Heart right ventricle (tissue), 16 donors: ENCODE measurements at regions not wholly inside any gene's neighbourhood (a gene's known extent, or its start where the extent isn't known, plus 50 kb on each side); places are given as distances from the start of the nearest gene placed in this dataset.

ENCODE experiments used
- ATAC-seq, 8 donors: fragments of 200-7000 bp; cut with Tn5 transposase; one replicate each; pipeline ENCODE4 v1.9.1; 2020; ENCODE audit warnings: mild to moderate bottlenecking in 8 of 8, moderate library complexity in 8 of 8, moderate number of reproducible peaks in 1 of 8
- DNase-seq, 2 donors: peaks; one replicate each; pipeline ENCODE4 v3.0.0-alpha.2; 2020
- H3K27ac ChIP-seq, 10 donors: fragments of 200-600 bp; sonication (generic) in 2 of 10; one replicate each; pipeline versions ENCODE4 v1.5.0 to v1.8.0; 2020 to 2022; ENCODE audit warnings: mild to moderate bottlenecking in 3 of 10
- H3K27me3 ChIP-seq, 7 donors: fragments of 200-600 bp; one replicate each; pipeline ENCODE4 v1.8.0; 2021 to 2022; ENCODE audit warnings: mild to moderate bottlenecking in 2 of 7
- H3K36me3 ChIP-seq, 9 donors: fragments of 200-600 bp; sonication (generic) in 1 of 9; one replicate each; pipeline versions ENCODE4 v1.5.0 to v1.8.0; 2020 to 2022; ENCODE audit warnings: mild to moderate bottlenecking in 2 of 9
- H3K4me1 ChIP-seq, 9 donors: fragments of 200-600 bp; sonication (generic) in 1 of 9; one replicate each; pipeline versions ENCODE4 v1.5.0 to v1.8.0; 2020 to 2022; ENCODE audit warnings: mild to moderate bottlenecking in 4 of 9
- H3K4me3 ChIP-seq, 10 donors: fragments of 200-600 bp; sonication (generic) in 2 of 10; one replicate each; pipeline versions ENCODE4 v1.5.0 to v1.8.0; 2020 to 2022; ENCODE audit warnings: mild to moderate bottlenecking in 7 of 10, moderate library complexity in 2 of 10
- H3K9me3 ChIP-seq, 11 donors: fragments of 200-600 bp in 10 of 11; sonication (generic) in 2 of 11; one replicate each; pipeline versions ENCODE4 v1.5.0 to v1.8.0; 2013 to 2022; ENCODE audit warnings: mild to moderate bottlenecking in 2 of 11, control low read depth in 1 of 11, moderate library complexity in 1 of 11
- WGBS, 2 donors: extraction: QIAGEN DNeasy Blood & Tissue Kit; methylation state at CpG; one replicate each; pipeline ENCODE4 v1.1.7; 2013; ENCODE audit warnings: inconsistent platforms in 1 of 2; 5-methylcytosine and 5-hydroxymethylcytosine counted together
- intact Hi-C, 10 donors: fragments of 100-400 bp; cut with DNase I; formaldehyde crosslinking; loops; one replicate each; pipeline versions ENCODE4 v1.11.1 to v1.14.2; 2022
- TF ChIP-seq, protein P1 (sequence below), 9 donors: fragments of 200-600 bp; sonication (generic) in 2 of 9; IDR thresholded peaks; one replicate each; pipeline versions ENCODE4 v1.5.0 to v1.8.0; 2021 to 2022; ENCODE audit warnings: antibody characterized with exemption in 9 of 9, mild to moderate bottlenecking in 5 of 9, moderate library complexity in 1 of 9
- donor health status: Arrhythmogenic right ventricular cardiomyopathy.
- donor health status: ischemic (EF 13 %, LVEDD 7.1; RV severe dilation, severe dysfunction).
- donor health status: healthy with polysubstance abuse.
- donor health status: DM: no; HTN: yes; CAD: no.
- donor health status: DM: no; HTN: no; CAD: no.
- donor health status: ischemic (EF 25% LVEDD 6.9; RV normal size, moderate dysfunction).
- donor health status: ischemic (EF 25% LVEDD 5.7; RV mildly dilated, moderate dysfunction).
- donor health status: healthy.
- donor health status: DM: yes; HTN: yes; CAD: no.
- donor health status: Ischemic cardiomyopathy.
- donor health status: ischemic (EF 35%, LVEDD 5.7; RV mildly dilated, moderate dysfunction).
- donor health status: nonischemic (EF 11% LVEDD 7.7; RV severe dilation, severe dysfunction).
- donor health status: DM: yes; HTN: yes; CAD: no.
- donor health status: PGD.
- donor health status: ischemic (EF 29% LVEDD 5.4; RV normal size, mild dysfunction).
- donor health status: nonischemic (EF 23%, LVEDD 6.1; RV moderate dilation, normal function).

DNA sequence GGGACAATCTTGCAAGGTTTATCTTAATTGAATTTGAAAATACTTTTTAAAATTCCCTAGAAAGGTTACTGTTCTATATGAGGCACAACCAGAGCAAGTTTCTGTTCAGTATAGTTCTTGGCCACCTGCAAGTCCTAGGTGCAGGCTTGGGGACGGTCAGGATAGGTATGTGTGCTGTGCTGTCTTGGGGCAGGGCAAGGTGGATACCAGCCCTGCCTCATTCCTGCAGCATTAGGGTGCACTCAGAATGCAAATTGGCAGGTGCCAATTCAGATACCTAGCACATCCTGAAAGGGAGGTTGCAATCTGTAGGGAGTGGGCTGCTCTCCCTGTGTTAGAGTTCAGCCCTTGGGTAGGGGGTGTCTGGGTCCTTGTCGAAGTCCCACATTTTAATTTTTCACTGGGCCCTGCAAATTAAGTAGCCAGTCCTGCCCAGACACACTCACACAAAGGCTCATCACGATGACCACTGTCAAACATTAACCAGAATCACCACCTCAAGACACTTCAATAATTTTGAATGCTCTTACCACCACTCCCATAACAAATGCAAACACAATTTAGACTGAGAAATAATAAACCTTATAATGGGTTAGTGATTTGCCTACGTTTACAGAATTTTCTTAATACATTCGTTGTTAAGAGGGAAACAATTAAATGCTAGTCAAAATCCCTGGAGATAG, 838.0 kb upstream of the NR2F2 start:
- intact Hi-C loops, result loop anchor here in 1 of 10 donors (10.0 kb wide), 1 partner anchor 62 kb away; no protein-coding TSS in a partner anchor
- Histone ChIP-seq H3K36me3 (no peaks in the 10 kb centered on the region), H3K9me3 (no peaks in the 10 kb centered on the region), H3K27ac (no peak overlapping the region), H3K4me1 (peaks cover 0 to 13% (median 0%) of the 10 kb centered on the region in 9 donors), H3K4me3 (no peak overlapping the region), H3K27me3 (no peaks in the 10 kb centered on the region)
- no peak for ATAC-seq
- WGBS, 2 donors, result 81 to 92% methylated on average over 5 of the region's 5 CpGs
- no peak for DNase-seq
- TF ChIP-seq, protein P1, sequence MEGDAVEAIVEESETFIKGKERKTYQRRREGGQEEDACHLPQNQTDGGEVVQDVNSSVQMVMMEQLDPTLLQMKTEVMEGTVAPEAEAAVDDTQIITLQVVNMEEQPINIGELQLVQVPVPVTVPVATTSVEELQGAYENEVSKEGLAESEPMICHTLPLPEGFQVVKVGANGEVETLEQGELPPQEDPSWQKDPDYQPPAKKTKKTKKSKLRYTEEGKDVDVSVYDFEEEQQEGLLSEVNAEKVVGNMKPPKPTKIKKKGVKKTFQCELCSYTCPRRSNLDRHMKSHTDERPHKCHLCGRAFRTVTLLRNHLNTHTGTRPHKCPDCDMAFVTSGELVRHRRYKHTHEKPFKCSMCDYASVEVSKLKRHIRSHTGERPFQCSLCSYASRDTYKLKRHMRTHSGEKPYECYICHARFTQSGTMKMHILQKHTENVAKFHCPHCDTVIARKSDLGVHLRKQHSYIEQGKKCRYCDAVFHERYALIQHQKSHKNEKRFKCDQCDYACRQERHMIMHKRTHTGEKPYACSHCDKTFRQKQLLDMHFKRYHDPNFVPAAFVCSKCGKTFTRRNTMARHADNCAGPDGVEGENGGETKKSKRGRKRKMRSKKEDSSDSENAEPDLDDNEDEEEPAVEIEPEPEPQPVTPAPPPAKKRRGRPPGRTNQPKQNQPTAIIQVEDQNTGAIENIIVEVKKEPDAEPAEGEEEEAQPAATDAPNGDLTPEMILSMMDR (IDR thresholded peaks at IDR 0.05), result no peak

DNA sequence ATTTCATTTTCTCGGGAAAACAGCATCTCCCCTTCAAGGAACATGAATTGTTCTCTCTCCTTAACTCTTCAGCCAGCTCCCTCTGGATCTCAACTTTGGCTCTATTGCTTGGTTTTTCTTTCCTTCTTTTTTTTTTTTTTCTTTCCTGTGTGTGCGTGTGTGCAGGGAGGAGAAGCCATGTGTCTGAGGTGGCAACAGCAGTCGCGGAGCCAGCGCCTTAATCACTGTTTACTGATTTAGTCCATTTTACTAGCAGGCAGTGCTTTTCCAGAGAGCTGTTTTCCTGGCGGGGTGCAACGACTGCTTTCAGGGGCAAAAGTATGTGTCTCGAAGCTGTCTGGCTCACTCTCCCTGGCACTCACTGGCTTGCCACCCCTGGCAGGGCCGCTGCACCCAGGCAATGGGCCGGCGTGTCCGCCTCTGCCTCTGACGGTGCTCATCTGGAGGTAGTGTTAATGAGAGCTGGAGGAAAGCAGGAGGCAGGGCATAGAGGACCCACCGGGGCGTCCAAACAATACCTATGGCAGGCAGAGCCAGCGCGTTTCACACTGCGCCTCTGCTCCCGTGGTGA, 835.4 kb upstream of the NR2F2 start:
- peak overlapping the region in 4 of 10 donors; percentile 7 to 57 (median 32) for H3K27ac ChIP-seq
- DNase-seq (peak in 1 of 2 donors; percentile 12), ATAC-seq (peak in 3 of 8 donors; percentile 34 to 56 (median 49))
- WGBS, 2 donors, result 64 to 71% methylated on average over 19 of the region's 19 CpGs
- H3K27me3 ChIP-seq, result no peaks in the 10 kb centered on the region
- peaks cover 0 to 28% (median 0%) of the 10 kb centered on the region in 9 donors for H3K4me1 ChIP-seq
- TF ChIP-seq, protein P1 (IDR thresholded peaks at IDR 0.05), result no peak
- peak overlapping the region in 2 of 10 donors; percentile 5 to 7 for H3K4me3 ChIP-seq
- intact Hi-C loops, result loop anchor here in 1 of 10 donors (10.0 kb wide), 1 partner anchor 60 kb away; no protein-coding TSS in a partner anchor
- no peaks in the 10 kb centered on the region for H3K9me3 ChIP-seq
- no peaks in the 10 kb centered on the region for H3K36me3 ChIP-seq

DNA sequence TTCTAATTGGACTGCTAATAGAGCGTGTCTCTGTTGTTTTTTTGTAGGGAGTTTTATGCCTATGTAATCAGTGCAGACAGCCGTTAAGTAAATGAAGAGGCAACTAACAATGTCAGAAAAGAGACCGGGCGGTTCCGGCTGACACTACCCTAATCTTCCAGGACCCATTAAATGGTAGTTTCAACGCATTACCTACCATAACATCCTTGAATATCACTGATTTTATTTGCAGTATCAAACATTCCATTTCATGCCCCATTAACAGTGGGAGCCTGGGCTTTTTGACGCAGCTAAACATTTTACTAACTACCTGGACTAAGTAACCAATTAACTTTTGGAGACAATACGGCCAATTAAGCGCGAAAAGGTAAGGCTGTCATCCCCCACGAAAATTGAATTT, 832.9 kb upstream of the NR2F2 start:
- no peaks in the 10 kb centered on the region for H3K9me3 ChIP-seq
- 96 to 98% methylated on average over 11 of the region's 11 CpGs for WGBS, 2 donors
- no peak overlapping the region for H3K4me3 ChIP-seq
- intact Hi-C loops, result loop anchor here in 1 of 10 donors (10.0 kb wide), 1 partner anchor 57 kb away; no protein-coding TSS in a partner anchor
- peak overlapping the region in 2 of 10 donors; percentile 56 to 63 for H3K27ac ChIP-seq
- TF ChIP-seq, protein P1 (IDR thresholded peaks at IDR 0.05), result no peak
- H3K4me1 ChIP-seq, result peaks cover 0 to 32% (median 0%) of the 10 kb centered on the region in 9 donors
- DNase-seq (no peak), ATAC-seq (no peak)
- H3K27me3 ChIP-seq, result no peaks in the 10 kb centered on the region
- H3K36me3 ChIP-seq, result no peaks in the 10 kb centered on the region

DNA sequence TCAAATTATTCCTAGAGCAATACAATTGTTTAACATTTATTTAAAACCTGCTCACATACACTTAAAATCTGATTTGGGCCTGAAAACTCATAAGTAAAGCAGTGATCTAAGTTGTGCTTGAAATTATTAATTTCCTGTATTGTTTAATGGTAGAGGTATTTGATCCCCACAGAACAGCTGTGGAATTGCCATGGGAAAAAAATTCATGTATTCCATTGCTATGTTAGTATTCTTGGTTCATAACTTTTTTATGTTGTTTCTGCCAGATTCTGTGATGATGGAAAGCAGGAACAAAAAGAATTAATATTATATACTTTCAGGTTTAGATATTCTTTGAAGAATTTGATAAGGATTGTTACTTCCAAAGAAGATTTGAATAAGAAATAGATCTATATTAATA, 831.5 kb upstream of the NR2F2 start:
- Histone ChIP-seq H3K36me3 (no peaks in the 10 kb centered on the region), H3K4me3 (no peak overlapping the region), H3K4me1 (peaks cover 0 to 30% (median 0%) of the 10 kb centered on the region in 9 donors), H3K27ac (peak overlapping the region in 4 of 10 donors; percentile 46 to 64 (median 60)), H3K9me3 (no peaks in the 10 kb centered on the region), H3K27me3 (no peaks in the 10 kb centered on the region)
- DNase-seq (no peak), ATAC-seq (peak in 1 of 8 donors; percentile 64)
- intact Hi-C loops, result loop anchor here in 1 of 10 donors (10.0 kb wide), 1 partner anchor 56 kb away; no protein-coding TSS in a partner anchor
- TF ChIP-seq, protein P1 (IDR thresholded peaks at IDR 0.05), result no peak
